Activated T-cell treated with anti-CD3 and anti-CD28 coated beads, Interleukin-2, amount 50 U/mL, for 72 hours (primary cell): ENCODE measurements at regions not wholly inside any gene's neighbourhood (a gene's known extent, or its start where the extent isn't known, plus 50 kb on each side); places are given as distances from the start of the nearest gene placed in this dataset.

Experiments
- ATAC-seq, 2 donors: fragments of 150-1000 bp; cut with Tn5 transposase; replicated peaks in 1 of 2; 2 replicates each; pipeline ENCODE4 v1.10.0; 2021; ENCODE audit warnings: moderate library complexity in 2 of 2, mild to moderate bottlenecking in 1 of 2
- DNase-seq, 2 donors: peaks; one replicate each; pipeline ENCODE4 v3.0.0; 2021 to 2022; ENCODE audit warnings: mixed read lengths in 1 of 2
- H3K27ac Mint-ChIP-seq: one replicate; pipeline ENCODE4 v1.8.0; 2022; ENCODE audit warnings: mild to moderate bottlenecking, moderate library complexity, mixed read lengths
- H3K27me3 Mint-ChIP-seq: one replicate; pipeline ENCODE4 v1.8.0; 2022; ENCODE audit warnings: low read depth, mixed read lengths
- H3K36me3 Mint-ChIP-seq, 2 donors: one replicate each; pipeline ENCODE4 v1.8.0; 2022; ENCODE audit warnings: mixed read lengths in 2 of 2, mild to moderate bottlenecking in 1 of 2; ENCODE audit not compliant: insufficient read depth in 2 of 2
- H3K4me1 Mint-ChIP-seq: one replicate; pipeline ENCODE4 v1.8.0; 2022; ENCODE audit warnings: low read depth, mixed read lengths
- H3K4me3 Mint-ChIP-seq, 2 donors: one replicate each; pipeline ENCODE4 v1.8.0; 2022; ENCODE audit warnings: mild to moderate bottlenecking in 2 of 2, mixed read lengths in 2 of 2, moderate library complexity in 2 of 2
- H3K9me3 Mint-ChIP-seq, 2 donors: one replicate each; pipeline ENCODE4 v1.8.0; 2022; ENCODE audit warnings: mixed read lengths in 2 of 2

GRCh38 chr2:150997066-150997465 lies 264.6 kb downstream of the RBM43 start:
- no peak for ATAC-seq
- Mint-ChIP-seq H3K27ac (no peak overlapping the region), H3K36me3 (no peaks in the 10 kb centered on the region), H3K9me3 (no peaks in the 10 kb centered on the region), H3K4me3 (no peak overlapping the region), H3K4me1 (no peaks in the 10 kb centered on the region), H3K27me3 (no peaks in the 10 kb centered on the region)
- no peak for DNase-seq

GRCh38 chr2:150994076-150994475 lies 267.6 kb downstream of the RBM43 start:
- H3K36me3 Mint-ChIP-seq: peaks cover 3 to 6% of the 10 kb centered on the region in 2 donors
- ATAC-seq (no peak), DNase-seq (no peak)
- no peak overlapping the region for H3K4me3 Mint-ChIP-seq
- H3K27me3 Mint-ChIP-seq: no peaks in the 10 kb centered on the region
- no peaks in the 10 kb centered on the region for H3K4me1 Mint-ChIP-seq
- H3K9me3 Mint-ChIP-seq: peaks cover 4% of the 10 kb centered on the region in 2 donors
- no peak overlapping the region for H3K27ac Mint-ChIP-seq

- no peak for ATAC-seq
- Mint-ChIP-seq H3K9me3 (peaks cover 5 to 10% of the 10 kb centered on the region in 2 donors), H3K27ac (no peak overlapping the region), H3K27me3 (peaks cover under 1% of the 10 kb centered on the region), H3K36me3 (peaks cover 9 to 10% of the 10 kb centered on the region in 2 donors), H3K4me3 (no peak overlapping the region), H3K4me1 (no peaks in the 10 kb centered on the region)
- no peak for DNase-seq
Measured at GRCh38 chr2:150989969-150990368, 271.7 kb downstream of the RBM43 start.

- Mint-ChIP-seq H3K9me3 (peaks cover 5 to 10% of the 10 kb centered on the region in 2 donors), H3K27ac (no peak overlapping the region), H3K27me3 (peaks cover 13% of the 10 kb centered on the region), H3K36me3 (peaks cover 11% of the 10 kb centered on the region in 2 donors), H3K4me3 (no peak overlapping the region), H3K4me1 (no peaks in the 10 kb centered on the region)
- DNase-seq (no peak), ATAC-seq (no peak)
Measured at GRCh38 chr2:150985741-150986140, 275.9 kb downstream of the RBM43 start.

GRCh38 chr2:150983314-150983897 lies 278.3 kb downstream of the RBM43 start:
- ATAC-seq (no peak), DNase-seq (no peak)
- H3K4me1 Mint-ChIP-seq: no peaks in the 10 kb centered on the region
- no peak overlapping the region for H3K27ac Mint-ChIP-seq
- H3K27me3 Mint-ChIP-seq: peaks cover 13% of the 10 kb centered on the region
- no peak overlapping the region for H3K4me3 Mint-ChIP-seq
- H3K9me3 Mint-ChIP-seq: peaks cover 2 to 4% of the 10 kb centered on the region in 2 donors
- peaks cover 5 to 8% of the 10 kb centered on the region in 2 donors for H3K36me3 Mint-ChIP-seq

GRCh38 chr2:150981826-150982225 lies 279.8 kb downstream of the RBM43 start:
- peaks cover 2 to 6% of the 10 kb centered on the region in 2 donors for H3K36me3 Mint-ChIP-seq
- no peaks in the 10 kb centered on the region for H3K4me1 Mint-ChIP-seq
- no peak overlapping the region for H3K27ac Mint-ChIP-seq
- ATAC-seq (no peak), DNase-seq (no peak)
- H3K4me3 Mint-ChIP-seq: no peak overlapping the region
- H3K27me3 Mint-ChIP-seq: peaks cover 13% of the 10 kb centered on the region
- peaks cover 0 to 4% of the 10 kb centered on the region in 2 donors for H3K9me3 Mint-ChIP-seq

- ATAC-seq (no peak), DNase-seq (no peak)
- Mint-ChIP-seq H3K4me3 (no peak overlapping the region), H3K4me1 (no peaks in the 10 kb centered on the region), H3K36me3 (no peaks in the 10 kb centered on the region), H3K27ac (no peak overlapping the region), H3K27me3 (no peaks in the 10 kb centered on the region), H3K9me3 (no peaks in the 10 kb centered on the region)
Measured at GRCh38 chr2:150978053-150978452, 283.6 kb downstream of the RBM43 start.

- no peak overlapping the region for H3K4me3 Mint-ChIP-seq
- no peaks in the 10 kb centered on the region for H3K9me3 Mint-ChIP-seq
- H3K4me1 Mint-ChIP-seq: no peaks in the 10 kb centered on the region
- H3K27me3 Mint-ChIP-seq: no peaks in the 10 kb centered on the region
- no peak overlapping the region for H3K27ac Mint-ChIP-seq
- no peak for ATAC-seq
- DNase-seq: no peak
- no peaks in the 10 kb centered on the region for H3K36me3 Mint-ChIP-seq
Measured at GRCh38 chr2:150977296-150977695, 284.4 kb downstream of the RBM43 start.

- no peaks in the 10 kb centered on the region for H3K9me3 Mint-ChIP-seq
- H3K27ac Mint-ChIP-seq: no peak overlapping the region
- H3K4me1 Mint-ChIP-seq: no peaks in the 10 kb centered on the region
- ATAC-seq (no peak), DNase-seq (no peak)
- no peaks in the 10 kb centered on the region for H3K36me3 Mint-ChIP-seq
- H3K27me3 Mint-ChIP-seq: no peaks in the 10 kb centered on the region
- H3K4me3 Mint-ChIP-seq: no peak overlapping the region
Measured at GRCh38 chr2:150976604-150977003, 285.1 kb downstream of the RBM43 start.

- Mint-ChIP-seq H3K4me3 (no peak overlapping the region), H3K4me1 (no peaks in the 10 kb centered on the region), H3K27me3 (no peaks in the 10 kb centered on the region), H3K36me3 (no peaks in the 10 kb centered on the region), H3K9me3 (no peaks in the 10 kb centered on the region), H3K27ac (no peak overlapping the region)
- no peak for ATAC-seq
- no peak for DNase-seq
Measured at GRCh38 chr2:150974864-150975263, 286.8 kb downstream of the RBM43 start.

- H3K4me1 Mint-ChIP-seq: no peaks in the 10 kb centered on the region
- H3K4me3 Mint-ChIP-seq: no peak overlapping the region
- H3K27me3 Mint-ChIP-seq: no peaks in the 10 kb centered on the region
- DNase-seq (no peak), ATAC-seq (no peak)
- H3K27ac Mint-ChIP-seq: no peak overlapping the region
- no peaks in the 10 kb centered on the region for H3K36me3 Mint-ChIP-seq
- no peaks in the 10 kb centered on the region for H3K9me3 Mint-ChIP-seq
Measured at GRCh38 chr2:150974234-150974633, 287.4 kb downstream of the RBM43 start.

GRCh38 chr2:150971910-150972309 lies 289.8 kb downstream of the RBM43 start:
- no peaks in the 10 kb centered on the region for H3K36me3 Mint-ChIP-seq
- ATAC-seq (no peak), DNase-seq (no peak)
- no peak overlapping the region for H3K4me3 Mint-ChIP-seq
- no peaks in the 10 kb centered on the region for H3K9me3 Mint-ChIP-seq
- no peaks in the 10 kb centered on the region for H3K27me3 Mint-ChIP-seq
- H3K4me1 Mint-ChIP-seq: no peaks in the 10 kb centered on the region
- H3K27ac Mint-ChIP-seq: no peak overlapping the region

- Mint-ChIP-seq H3K36me3 (peaks cover 1 to 4% of the 10 kb centered on the region in 2 donors), H3K4me3 (no peak overlapping the region), H3K4me1 (no peaks in the 10 kb centered on the region), H3K9me3 (peaks cover 0 to 3% of the 10 kb centered on the region in 2 donors), H3K27me3 (no peaks in the 10 kb centered on the region), H3K27ac (no peak overlapping the region)
- ATAC-seq (no peak), DNase-seq (no peak)
Measured at GRCh38 chr2:150963336-150963735, 298.3 kb downstream of the RBM43 start.

GRCh38 chr2:150955231-150955630 lies 306.4 kb downstream of the RBM43 start:
- no peaks in the 10 kb centered on the region for H3K4me1 Mint-ChIP-seq
- DNase-seq (no peak), ATAC-seq (no peak)
- H3K4me3 Mint-ChIP-seq: no peak overlapping the region
- H3K27me3 Mint-ChIP-seq: no peaks in the 10 kb centered on the region
- H3K36me3 Mint-ChIP-seq: peaks cover 1 to 5% of the 10 kb centered on the region in 2 donors
- peaks cover 4% of the 10 kb centered on the region in 2 donors for H3K9me3 Mint-ChIP-seq
- no peak overlapping the region for H3K27ac Mint-ChIP-seq
